ENCODE measurements at regions not wholly inside any gene's neighbourhood (a gene's known extent, or its start where the extent isn't known, plus 50 kb on each side); places are given as distances from the start of the nearest gene placed in this dataset.

DNA sequence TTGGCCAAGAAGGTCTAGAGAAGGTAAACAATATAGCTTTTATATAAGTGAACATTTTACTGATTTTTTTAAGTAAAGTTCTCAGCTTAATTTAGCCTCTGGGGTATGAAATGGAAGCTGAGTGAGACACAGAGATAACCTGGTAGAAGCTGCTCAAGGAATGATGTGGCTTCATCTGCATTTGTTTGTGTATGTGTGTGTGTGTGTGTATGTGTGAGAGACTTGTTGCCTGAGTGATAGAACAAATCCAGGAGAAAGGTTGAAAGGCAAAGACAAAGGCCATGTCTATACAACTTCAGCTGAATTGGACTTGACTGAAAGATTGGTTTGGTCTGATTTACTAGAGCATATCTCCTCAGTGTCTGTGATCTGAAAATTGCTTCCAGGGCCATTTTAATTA is 63.6 kb downstream of the PCDH7 start:
- POLR2A ChIA-PET, result no interaction called here
- CTCF ChIA-PET, result no interaction called here
- TF ChIP-seq, protein P1, sequence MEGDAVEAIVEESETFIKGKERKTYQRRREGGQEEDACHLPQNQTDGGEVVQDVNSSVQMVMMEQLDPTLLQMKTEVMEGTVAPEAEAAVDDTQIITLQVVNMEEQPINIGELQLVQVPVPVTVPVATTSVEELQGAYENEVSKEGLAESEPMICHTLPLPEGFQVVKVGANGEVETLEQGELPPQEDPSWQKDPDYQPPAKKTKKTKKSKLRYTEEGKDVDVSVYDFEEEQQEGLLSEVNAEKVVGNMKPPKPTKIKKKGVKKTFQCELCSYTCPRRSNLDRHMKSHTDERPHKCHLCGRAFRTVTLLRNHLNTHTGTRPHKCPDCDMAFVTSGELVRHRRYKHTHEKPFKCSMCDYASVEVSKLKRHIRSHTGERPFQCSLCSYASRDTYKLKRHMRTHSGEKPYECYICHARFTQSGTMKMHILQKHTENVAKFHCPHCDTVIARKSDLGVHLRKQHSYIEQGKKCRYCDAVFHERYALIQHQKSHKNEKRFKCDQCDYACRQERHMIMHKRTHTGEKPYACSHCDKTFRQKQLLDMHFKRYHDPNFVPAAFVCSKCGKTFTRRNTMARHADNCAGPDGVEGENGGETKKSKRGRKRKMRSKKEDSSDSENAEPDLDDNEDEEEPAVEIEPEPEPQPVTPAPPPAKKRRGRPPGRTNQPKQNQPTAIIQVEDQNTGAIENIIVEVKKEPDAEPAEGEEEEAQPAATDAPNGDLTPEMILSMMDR (IDR thresholded peaks at IDR 0.05; ENCODE audit: control extremely low read depth, extremely low read depth, low read depth, missing control alignments), result no peak
- DNase-seq (ENCODE audit: extremely low spot score), result no peak

DNA sequence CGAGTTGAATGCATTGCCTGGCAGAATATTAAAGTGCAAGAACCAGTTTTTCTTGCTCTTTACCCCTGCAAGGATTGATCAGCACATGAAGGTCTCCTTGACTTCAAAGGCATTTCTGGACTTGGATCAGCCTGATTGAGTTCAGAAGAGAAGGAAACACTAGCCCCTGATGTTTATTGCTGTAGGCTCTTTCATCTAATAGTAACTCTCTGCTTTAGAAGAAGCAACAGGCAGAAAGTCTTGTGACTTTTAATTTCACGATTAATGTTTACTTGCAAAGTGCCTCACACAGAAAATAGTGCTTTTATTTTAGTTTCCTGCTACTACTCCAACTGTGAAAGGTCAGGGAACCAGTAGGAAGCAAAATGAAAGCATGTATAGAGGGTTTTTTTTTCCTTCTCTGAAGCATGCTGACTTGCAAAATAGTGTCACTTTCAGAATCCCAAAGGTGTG is 69.1 kb downstream of the PCDH7 start:
- POLR2A ChIA-PET, result no interaction called here
- CTCF ChIA-PET, result no interaction called here
- TF ChIP-seq, protein P1 (IDR thresholded peaks at IDR 0.05; ENCODE audit: control extremely low read depth, extremely low read depth, low read depth, missing control alignments), result no peak
- no peak for DNase-seq (ENCODE audit: extremely low spot score)

DNA sequence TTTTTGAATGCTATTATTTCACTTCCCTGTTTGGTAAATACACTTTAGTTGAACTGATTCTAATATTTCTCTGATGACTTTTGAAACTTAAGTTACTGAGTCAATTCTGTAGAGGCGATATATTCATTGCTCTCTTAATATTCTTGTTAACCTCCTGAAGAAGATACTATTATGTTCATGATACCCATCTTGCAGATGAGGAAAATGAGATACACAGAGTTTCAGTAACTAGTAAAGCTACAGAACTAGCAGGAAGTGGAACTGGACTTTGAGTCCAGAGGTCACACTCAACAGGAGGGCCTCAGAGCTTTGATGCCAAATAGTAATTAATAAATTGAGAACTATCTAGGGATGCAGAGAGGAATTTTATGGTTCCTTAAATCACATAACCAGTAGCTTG is 70.0 kb downstream of the PCDH7 start:
- TF ChIP-seq, protein P1 (IDR thresholded peaks at IDR 0.05; ENCODE audit: control extremely low read depth, extremely low read depth, low read depth, missing control alignments), result no peak
- ChIA-PET POLR2A (no interaction called here), CTCF (no interaction called here)
- no peak for DNase-seq (ENCODE audit: extremely low spot score)

DNA sequence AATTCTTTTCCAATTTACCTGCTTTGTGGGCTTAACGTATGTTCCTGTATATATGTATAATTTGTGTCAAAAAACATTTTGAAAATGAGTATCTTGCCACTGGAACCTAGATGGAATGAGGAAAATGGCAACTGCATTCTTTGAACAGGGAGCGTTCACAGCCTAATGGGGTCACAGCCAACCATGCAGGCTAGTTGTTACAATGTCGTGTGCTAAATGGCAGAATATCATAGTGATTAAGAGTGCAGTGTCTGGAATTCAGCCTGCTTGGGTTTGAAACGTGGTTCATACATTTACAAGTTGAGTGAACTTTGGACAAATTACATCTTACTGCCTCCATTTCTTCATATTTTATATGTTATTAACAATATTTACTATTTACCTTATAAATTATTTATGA is 70.8 kb downstream of the PCDH7 start:
- no peak for DNase-seq (ENCODE audit: extremely low spot score)
- ChIA-PET CTCF (no interaction called here), POLR2A (no interaction called here)
- TF ChIP-seq, protein P1 (IDR thresholded peaks at IDR 0.05; ENCODE audit: control extremely low read depth, extremely low read depth, low read depth, missing control alignments), result no peak

DNA sequence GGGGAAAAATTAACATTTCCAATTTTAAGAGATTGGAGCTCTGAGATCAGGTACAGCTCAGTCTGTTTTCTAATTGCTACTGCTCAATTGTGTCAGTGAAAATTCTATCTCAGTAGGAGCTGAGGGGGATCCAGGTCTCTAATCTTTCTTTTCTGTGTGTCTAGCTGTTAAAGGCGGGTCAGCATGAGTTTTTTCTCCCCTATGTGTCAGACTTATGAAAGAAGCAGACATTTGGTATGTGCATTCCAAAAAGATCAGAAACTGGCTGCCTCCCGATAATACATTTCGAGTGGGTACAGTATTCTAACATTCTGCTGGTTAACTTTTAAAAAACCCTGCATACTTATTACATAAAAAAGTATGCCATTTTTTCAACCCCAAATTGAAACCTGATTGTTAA is 72.4 kb downstream of the PCDH7 start:
- ChIA-PET POLR2A (no interaction called here), CTCF (no interaction called here)
- TF ChIP-seq, protein P1 (IDR thresholded peaks at IDR 0.05; ENCODE audit: control extremely low read depth, extremely low read depth, low read depth, missing control alignments), result no peak
- DNase-seq (ENCODE audit: extremely low spot score), result no peak

DNA sequence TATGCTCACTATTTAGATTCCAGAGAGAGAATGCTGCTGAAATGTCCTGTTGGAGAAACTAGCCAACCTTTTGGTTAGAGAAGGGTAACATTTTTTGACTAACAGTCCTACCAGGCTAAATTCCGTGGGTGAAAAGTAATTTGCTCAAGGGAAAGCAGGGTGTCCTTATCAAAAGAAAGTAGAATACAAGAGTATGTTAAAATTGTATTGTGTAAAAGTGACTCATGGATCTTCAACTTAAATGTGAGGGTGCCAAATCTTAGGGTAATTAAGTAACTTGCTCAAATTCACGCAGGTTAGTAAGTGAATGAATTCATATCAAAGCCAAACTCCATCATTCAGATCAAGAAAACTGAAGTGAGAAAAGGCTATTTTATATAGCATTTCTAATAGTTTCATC is 81.7 kb downstream of the PCDH7 start:
- POLR2A ChIA-PET, result no interaction called here
- TF ChIP-seq, protein P1 (IDR thresholded peaks at IDR 0.05; ENCODE audit: control extremely low read depth, extremely low read depth, low read depth, missing control alignments), result no peak
- DNase-seq (ENCODE audit: extremely low spot score), result no peak
- CTCF ChIA-PET, result no interaction called here
